Caco-2 (cell line): ENCODE measurements at regions not wholly inside any gene's neighbourhood (a gene's known extent, or its start where the extent isn't known, plus 50 kb on each side); places are given as distances from the start of the nearest gene placed in this dataset.

Source experiments
- BruUV-seq: library from RNA; stranded (reverse); fragments of 400-500 nt; replicated peaks from 2 replicates; lab custom pipeline; 2021; lab: Mats Ljungman, UMichigan
- CTCF ChIA-PET: fragments of 300-600 bp; sonication (Branson Sonifier 250); formaldehyde crosslinking; loops from one replicate; lab custom pipeline; 2022; ENCODE audit warnings: antibody characterized with exemption; lab: Charles Lee
- POLR2A ChIA-PET: fragments of 300-600 bp; sonication (Branson Sonifier 250); formaldehyde crosslinking; loops from one replicate; lab custom pipeline; 2022; ENCODE audit warnings: antibody characterized with exemption; lab: Charles Lee
- DNase-seq, 2 experiments: peaks; one replicate each; pipeline versions ENCODE4 v3.0.0 to v3.0.0-alpha.2; 2020 to 2022
- H3K27me3 ChIP-seq: replicated peaks from 2 replicates; pipeline ENCODE4 v1.6.0; 2011; ENCODE audit warnings: low read length; ENCODE audit not compliant: control insufficient read depth, insufficient read depth
- H3K36me3 ChIP-seq: 2 replicates; pipeline ENCODE4 v1.5.1; 2011; ENCODE audit warnings: low read length; ENCODE audit not compliant: control insufficient read depth, insufficient read depth
- H3K4me1 ChIP-seq: fragments of 250-450 bp; sonication (Bioruptor Pico); 2 replicates; pipeline ENCODE4 v1.5.1; 2020; ENCODE audit warnings: mild to moderate bottlenecking
- H3K4me3 ChIP-seq: 2 replicates; pipeline ENCODE4 v1.5.1; 2011; ENCODE audit warnings: low read depth, mild to moderate bottlenecking, control low read depth, low read length
- H3K9me3 ChIP-seq: fragments of 250-450 bp; sonication (Bioruptor Pico); 2 replicates; pipeline ENCODE4 v1.5.1; 2020; ENCODE audit warnings: mild to moderate bottlenecking, moderate library complexity
- H3K27ac Mint-ChIP-seq: one replicate; pipeline ENCODE4 v1.8.0; 2022; ENCODE audit warnings: mixed read lengths; ENCODE audit not compliant: unreplicated experiment
- H3K27me3 Mint-ChIP-seq: one replicate; pipeline ENCODE4 v1.8.0; 2022; ENCODE audit warnings: mixed read lengths; ENCODE audit not compliant: insufficient read depth, unreplicated experiment
- H3K36me3 Mint-ChIP-seq: one replicate; pipeline ENCODE4 v1.8.0; 2022; ENCODE audit warnings: mild to moderate bottlenecking, mixed read lengths; ENCODE audit not compliant: insufficient read depth, unreplicated experiment
- H3K4me1 Mint-ChIP-seq: one replicate; pipeline ENCODE4 v1.8.0; 2022; ENCODE audit warnings: low read depth, mixed read lengths; ENCODE audit not compliant: unreplicated experiment
- H3K4me3 Mint-ChIP-seq: one replicate; pipeline ENCODE4 v1.8.0; 2022; ENCODE audit warnings: mild to moderate bottlenecking, moderate library complexity, mixed read lengths; ENCODE audit not compliant: unreplicated experiment
- H3K9me3 Mint-ChIP-seq: one replicate; pipeline ENCODE4 v1.8.0; 2022; ENCODE audit warnings: mixed read lengths; ENCODE audit not compliant: unreplicated experiment
- intact Hi-C: fragments of 100-400 bp; cut with micrococcal nuclease; formaldehyde crosslinking; loops from one replicate; pipeline ENCODE4 v1.10.0; 2022; ENCODE audit not compliant: unreplicated experiment
- TF ChIP-seq, protein P1 (sequence below), 2 experiments: fragments of 200-600 bp in 1 of 2; IDR thresholded peaks; 1 replicate in 1 of 2; 2 replicates in 1 of 2; pipeline versions ENCODE4 v1.5.1 to v1.8.0; 2011 to 2022; ENCODE audit warnings: antibody characterized with exemption in 1 of 2, control low read depth in 1 of 2, inconsistent platforms in 1 of 2, low read depth in 1 of 2, low read length in 1 of 2, mild to moderate bottlenecking in 1 of 2, moderate library complexity in 1 of 2; ENCODE audit not compliant: insufficient read depth in 1 of 2, severe bottlenecking in 1 of 2, unreplicated experiment in 1 of 2

DNA sequence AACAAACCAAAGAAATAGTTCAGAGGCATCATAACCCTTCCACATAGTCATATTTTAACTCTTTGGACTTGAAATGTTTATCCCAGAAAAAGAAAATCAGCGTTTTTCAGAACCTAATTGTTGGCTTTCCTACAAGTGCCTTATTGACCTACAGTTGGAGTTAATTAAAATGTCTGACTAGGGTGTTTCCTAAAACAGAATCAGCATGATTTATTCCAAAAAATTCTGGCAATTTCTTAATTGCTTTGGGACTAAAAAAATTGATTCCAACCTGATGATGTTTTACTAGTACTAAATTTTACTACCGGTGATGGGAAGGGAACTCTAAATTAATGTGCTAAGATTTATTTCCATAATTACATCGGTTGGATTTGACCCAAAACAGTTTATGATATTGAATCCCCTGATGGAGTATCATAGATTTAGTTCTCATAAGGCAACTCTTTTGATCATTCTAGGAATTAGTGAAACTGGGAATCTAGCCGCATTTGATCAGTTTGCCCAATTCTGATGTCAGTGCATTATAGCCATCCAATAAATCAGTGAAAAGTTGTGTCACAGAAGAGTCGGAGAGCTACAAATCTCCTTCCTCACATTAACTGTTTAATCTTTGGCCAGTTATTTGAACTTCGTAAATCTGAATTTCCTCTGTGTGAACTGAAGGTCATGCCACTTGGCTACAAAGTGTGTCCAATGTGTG, 134.3 kb upstream of the DSEL start:
- no peaks in the 10 kb centered on the region for H3K9me3 ChIP-seq
- intact Hi-C loops = no loop called here
- CTCF ChIA-PET = no interaction called here
- Mint-ChIP-seq H3K27me3 (no peaks in the 10 kb centered on the region), H3K9me3 (no peaks in the 10 kb centered on the region), H3K27ac (no peak overlapping the region), H3K36me3 (no peaks in the 10 kb centered on the region), H3K4me3 (no peak overlapping the region), H3K4me1 (no peaks in the 10 kb centered on the region)
- TF ChIP-seq, protein P1, sequence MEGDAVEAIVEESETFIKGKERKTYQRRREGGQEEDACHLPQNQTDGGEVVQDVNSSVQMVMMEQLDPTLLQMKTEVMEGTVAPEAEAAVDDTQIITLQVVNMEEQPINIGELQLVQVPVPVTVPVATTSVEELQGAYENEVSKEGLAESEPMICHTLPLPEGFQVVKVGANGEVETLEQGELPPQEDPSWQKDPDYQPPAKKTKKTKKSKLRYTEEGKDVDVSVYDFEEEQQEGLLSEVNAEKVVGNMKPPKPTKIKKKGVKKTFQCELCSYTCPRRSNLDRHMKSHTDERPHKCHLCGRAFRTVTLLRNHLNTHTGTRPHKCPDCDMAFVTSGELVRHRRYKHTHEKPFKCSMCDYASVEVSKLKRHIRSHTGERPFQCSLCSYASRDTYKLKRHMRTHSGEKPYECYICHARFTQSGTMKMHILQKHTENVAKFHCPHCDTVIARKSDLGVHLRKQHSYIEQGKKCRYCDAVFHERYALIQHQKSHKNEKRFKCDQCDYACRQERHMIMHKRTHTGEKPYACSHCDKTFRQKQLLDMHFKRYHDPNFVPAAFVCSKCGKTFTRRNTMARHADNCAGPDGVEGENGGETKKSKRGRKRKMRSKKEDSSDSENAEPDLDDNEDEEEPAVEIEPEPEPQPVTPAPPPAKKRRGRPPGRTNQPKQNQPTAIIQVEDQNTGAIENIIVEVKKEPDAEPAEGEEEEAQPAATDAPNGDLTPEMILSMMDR (IDR thresholded peaks at IDR 0.05; ENCODE audit: insufficient read depth in 1 of 2, low read depth in 1 of 2, low read length in 1 of 2, severe bottlenecking in 1 of 2, unreplicated experiment in 1 of 2) = no peak
- no TSS peak for BruUV-seq
- POLR2A ChIA-PET = no interaction called here
- no peaks in the 10 kb centered on the region for H3K27me3 ChIP-seq
- H3K4me3 ChIP-seq = no peak overlapping the region
- H3K36me3 ChIP-seq = no peaks in the 10 kb centered on the region
- DNase-seq = no peak
- no peaks in the 10 kb centered on the region for H3K4me1 ChIP-seq

DNA sequence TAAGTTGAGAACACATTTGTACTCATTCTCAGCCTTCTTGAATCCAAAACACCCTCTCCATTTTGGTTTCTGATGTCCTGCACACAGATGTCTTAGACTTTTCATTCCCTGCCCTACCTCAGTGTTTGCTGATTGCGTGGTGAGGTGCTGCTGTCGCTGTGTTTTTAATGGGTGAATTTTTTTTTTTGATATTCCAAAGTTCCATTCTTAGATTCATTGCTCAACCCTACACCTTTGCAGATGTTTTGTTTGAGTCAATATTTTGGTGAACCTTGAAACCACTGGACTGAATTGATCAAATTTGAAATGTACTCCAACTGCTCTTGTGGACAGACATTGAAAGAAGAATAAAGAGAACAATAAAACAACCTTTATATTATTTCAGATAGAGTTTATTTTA, 130.4 kb upstream of the DSEL start:
- no peaks in the 10 kb centered on the region for H3K27me3 Mint-ChIP-seq
- H3K27ac Mint-ChIP-seq = no peak overlapping the region
- CTCF ChIA-PET = no interaction called here

DNA sequence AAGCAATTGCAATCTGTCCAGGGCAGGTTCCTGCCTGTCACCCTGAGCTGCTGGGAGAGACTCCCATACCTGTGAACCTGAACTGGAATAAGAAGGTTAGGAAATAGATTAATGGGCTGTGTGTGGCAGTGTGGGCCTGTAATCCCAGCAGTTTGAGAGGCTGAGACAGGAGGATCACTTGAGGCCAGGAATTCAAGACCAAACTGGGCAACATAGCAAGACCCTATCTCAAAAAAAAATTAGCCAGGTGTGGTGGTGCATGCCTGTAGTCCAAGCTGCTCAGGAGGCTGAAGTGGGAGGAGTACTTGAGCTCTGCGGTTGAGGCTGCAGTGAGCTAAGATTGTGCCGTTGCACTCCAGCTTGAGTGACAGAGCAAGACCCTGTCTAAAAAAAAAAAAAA, 127.7 kb upstream of the DSEL start:
- Histone ChIP-seq H3K27me3 (no peaks in the 10 kb centered on the region), H3K4me1 (no peaks in the 10 kb centered on the region), H3K36me3 (no peaks in the 10 kb centered on the region), H3K9me3 (no peaks in the 10 kb centered on the region), H3K4me3 (no peak overlapping the region)
- TF ChIP-seq, protein P1 (IDR thresholded peaks at IDR 0.05; ENCODE audit: insufficient read depth in 1 of 2, low read depth in 1 of 2, low read length in 1 of 2, severe bottlenecking in 1 of 2, unreplicated experiment in 1 of 2) = no peak
- intact Hi-C loops = no loop called here
- DNase-seq = no peak
- no peak overlapping the region for H3K4me3 Mint-ChIP-seq
- peaks cover 3% of the 10 kb centered on the region for H3K27me3 Mint-ChIP-seq
- POLR2A ChIA-PET = no interaction called here
- H3K36me3 Mint-ChIP-seq = no peaks in the 10 kb centered on the region
- BruUV-seq = no TSS peak
- CTCF ChIA-PET = no interaction called here
- no peaks in the 10 kb centered on the region for H3K4me1 Mint-ChIP-seq
- H3K27ac Mint-ChIP-seq = no peak overlapping the region
- H3K9me3 Mint-ChIP-seq = no peaks in the 10 kb centered on the region

More for the DNA sequence above, 130.4 kb upstream of the DSEL start:
- H3K4me3 ChIP-seq = no peak overlapping the region
- H3K36me3 ChIP-seq = no peaks in the 10 kb centered on the region
- intact Hi-C loops = no loop called here
- H3K27me3 ChIP-seq = no peaks in the 10 kb centered on the region
- TF ChIP-seq, protein P1 (IDR thresholded peaks at IDR 0.05; ENCODE audit: insufficient read depth in 1 of 2, low read depth in 1 of 2, low read length in 1 of 2, severe bottlenecking in 1 of 2, unreplicated experiment in 1 of 2) = no peak
- H3K4me1 ChIP-seq = no peaks in the 10 kb centered on the region
- Mint-ChIP-seq H3K4me3 (no peak overlapping the region), H3K4me1 (no peaks in the 10 kb centered on the region), H3K36me3 (no peaks in the 10 kb centered on the region), H3K9me3 (no peaks in the 10 kb centered on the region)
- POLR2A ChIA-PET = no interaction called here
- H3K9me3 ChIP-seq = no peaks in the 10 kb centered on the region
- no peak for DNase-seq
- BruUV-seq = no TSS peak
